ENCODE measurements at regions not wholly inside any gene's neighbourhood (a gene's known extent, or its start where the extent isn't known, plus 50 kb on each side); places are given as distances from the start of the nearest gene placed in this dataset.

- Histone ChIP-seq H3K9ac (ENCODE audit: insufficient read depth in 1 of 2, low read depth in 2 of 2, low read length in 2 of 2) (no peak overlapping the region), H3K27me3 (ENCODE audit: control insufficient read depth in 2 of 2, insufficient read depth in 2 of 2, low read length in 2 of 2) (no peaks in the 10 kb centered on the region), H3K4me2 (ENCODE audit: insufficient read depth, low read length) (no peak overlapping the region), H3K9me3 (replicated peaks; ENCODE audit: control insufficient read depth, insufficient read depth, low read depth, low read length) (no peaks in the 10 kb centered on the region; the same call in 1 of the 2 replicates), H3K4me1 (replicated peaks in 1 of 2; ENCODE audit: control insufficient read depth in 2 of 2, insufficient read depth in 2 of 2, low read length in 2 of 2) (no peaks in the 10 kb centered on the region), H3K9me1 (ENCODE audit: control insufficient read depth, insufficient read depth, low read length) (no peaks in the 10 kb centered on the region), H3K79me2 (ENCODE audit: control insufficient read depth, insufficient read depth, low read length) (no peaks in the 10 kb centered on the region), H4K20me1 (replicated peaks; ENCODE audit: control insufficient read depth, insufficient read depth, low read length) (no peaks in the 10 kb centered on the region), H3K4me3 (no peak overlapping the region), H3K36me3 (ENCODE audit: control insufficient read depth, insufficient read depth, low read length) (no peaks in the 10 kb centered on the region), H2AFZ (ENCODE audit: low read depth, low read length) (no peak overlapping the region), H3K27ac (ENCODE audit: extremely low read depth, low read depth, low read length) (no peak overlapping the region)
- ATAC-seq = no peak
- in situ Hi-C loops (cut with MboI) = no loop called here
- FAIRE-seq = no peak
- CTCF ChIA-PET (ENCODE audit: low intra/inter-chr PET ratio) = no interaction called here
- BruUV-seq (replicated peaks) = no TSS peak
- TF ChIP-seq HNRNPH1 (optimal IDR thresholded peaks at IDR 0.05; ENCODE audit: low read depth, low read length) = no peak
- TF ChIP-seq XRCC4 (IDR thresholded peaks at IDR 0.05; ENCODE audit: extremely low read depth, insufficient read depth, insufficient read length) = no peak
- TF ChIP-seq NCOA1 (IDR thresholded peaks at IDR 0.05; ENCODE audit: low read depth) = no peak
- TF ChIP-seq RBM15 (IDR thresholded peaks at IDR 0.05; ENCODE audit: insufficient read depth, low read length) = no peak
- TF ChIP-seq ZNF586 (CRISPR knock-in tag; conservative IDR thresholded peaks at IDR 0.05) = no peak
- TF ChIP-seq HSF4 (CRISPR knock-in tag; IDR thresholded peaks at IDR 0.05; ENCODE audit: borderline replicate concordance) = no peak
- no peak for TF ChIP-seq RFX1 (IDR thresholded peaks at IDR 0.05)
- TF ChIP-seq SP2 (IDR thresholded peaks at IDR 0.05; ENCODE audit: extremely low read depth, low read depth, low read length, poor library complexity, severe bottlenecking) = no peak
- no peak for TF ChIP-seq MCM5 (IDR thresholded peaks at IDR 0.05; ENCODE audit: low read depth)
- TF ChIP-seq LCOR (CRISPR knock-in tag; IDR thresholded peaks at IDR 0.05) = no peak
- no peak for TF ChIP-seq CREBBP (IDR thresholded peaks at IDR 0.05; ENCODE audit: low read depth, low read length)
- TF ChIP-seq KDM4B (IDR thresholded peaks at IDR 0.05; ENCODE audit: borderline replicate concordance in 2 of 2, low read depth in 1 of 2) = no peak
- TF ChIP-seq POLR2A (conservative IDR thresholded peaks at IDR 0.05) = no peak
- TF ChIP-seq THRB (CRISPR knock-in tag; conservative IDR thresholded peaks at IDR 0.05) = no peak
- no peak for TF ChIP-seq KDM5B (IDR thresholded peaks at IDR 0.05; ENCODE audit: insufficient replicate concordance, low read depth, low read length)
- no peak for TF ChIP-seq CBX3 (IDR thresholded peaks at IDR 0.05; ENCODE audit: borderline replicate concordance in 1 of 2, low read length in 2 of 2)
- POLR2A ChIA-PET = no interaction called here
- no peak for DNase-seq (ENCODE audit: extremely low read depth in 1 of 4, low spot score in 3 of 4)
- intact Hi-C loops (cut with micrococcal nuclease) = no loop called here
These were observed 204.8 kb upstream of the MEOX2 start for GRCh38 chr7:15891151-15891881.
